ENCODE measurements at regions not wholly inside any gene's neighbourhood (a gene's known extent, or its start where the extent isn't known, plus 50 kb on each side); places are given as distances from the start of the nearest gene placed in this dataset.

- Histone ChIP-seq H3K14ac (ENCODE audit: low read length) (no peak overlapping the region), H3K27ac (ENCODE audit: low read depth, low read length) (no peak overlapping the region), H2BK5ac (ENCODE audit: low read depth, low read length, poor library complexity) (no peak overlapping the region), H3K9ac (ENCODE audit: low read length) (no peak overlapping the region), H3K9me3 (ENCODE audit: insufficient read depth, low read depth, low read length) (no peaks in the 10 kb centered on the region), H3K36me3 (ENCODE audit: control insufficient read depth in 1 of 2, insufficient read depth in 2 of 2, low read length in 2 of 2) (no peaks in the 10 kb centered on the region), H3K23ac (ENCODE audit: low read length) (no peak overlapping the region), H2BK12ac (ENCODE audit: low read length) (no peak overlapping the region), H3K4me3 (ENCODE audit: low read depth, low read length) (no peak overlapping the region), H3K4ac (ENCODE audit: low read depth, low read length) (no peak overlapping the region), H3K27me3 (ENCODE audit: insufficient read depth, low read length) (no peaks in the 10 kb centered on the region), H4K8ac (ENCODE audit: low read depth, low read length) (no peak overlapping the region), H2BK120ac (ENCODE audit: insufficient read depth, low read length, poor library complexity) (no peak overlapping the region), H4K12ac (ENCODE audit: low read depth, low read length) (no peak overlapping the region), H3K79me2 (ENCODE audit: control insufficient read depth, insufficient read depth, low read length, poor library complexity) (no peaks in the 10 kb centered on the region), H3K79me1 (ENCODE audit: low read length) (no peaks in the 10 kb centered on the region), H2AK5ac (ENCODE audit: low read length) (no peak overlapping the region), H2AFZ (ENCODE audit: insufficient read depth, low read length, poor library complexity) (no peak overlapping the region), H3K4me1 (ENCODE audit: control insufficient read depth in 1 of 2, insufficient read depth in 2 of 2, low read length in 2 of 2) (no peaks in the 10 kb centered on the region), H3K4me2 (ENCODE audit: low read length) (no peak overlapping the region), H3K18ac (ENCODE audit: low read length) (no peak overlapping the region), H4K91ac (ENCODE audit: low read depth, low read length) (no peak overlapping the region)
- no CpG with 5 or more reads among the region's 1 CpG for WGBS (ENCODE audit: extremely low coverage, insufficient coverage, insufficient read length)
- no peak for DNase-seq
Observed at GRCh38 chr2:114330594-114330993, 111.8 kb upstream of the DPP10 start.

GRCh38 chr2:114331934-114332333, 110.5 kb upstream of the DPP10 start:
- H2AK5ac ChIP-seq (ENCODE audit: low read length): no peak overlapping the region
- DNase-seq: no peak
- H3K4me1 ChIP-seq (ENCODE audit: control insufficient read depth in 1 of 2, insufficient read depth in 2 of 2, low read length in 2 of 2): no peaks in the 10 kb centered on the region
- no peak overlapping the region for H3K18ac ChIP-seq (ENCODE audit: low read length)
- H2BK5ac ChIP-seq (ENCODE audit: low read depth, low read length, poor library complexity): no peak overlapping the region
- H3K14ac ChIP-seq (ENCODE audit: low read length): no peak overlapping the region
- H3K23ac ChIP-seq (ENCODE audit: low read length): no peak overlapping the region
- no peak overlapping the region for H3K27ac ChIP-seq (ENCODE audit: low read depth, low read length)
- H3K79me1 ChIP-seq (ENCODE audit: low read length): no peaks in the 10 kb centered on the region
- no peaks in the 10 kb centered on the region for H3K79me2 ChIP-seq (ENCODE audit: control insufficient read depth, insufficient read depth, low read length, poor library complexity)
- no peaks in the 10 kb centered on the region for H3K9me3 ChIP-seq (ENCODE audit: insufficient read depth, low read depth, low read length)
- H4K91ac ChIP-seq (ENCODE audit: low read depth, low read length): no peak overlapping the region
- H3K9ac ChIP-seq (ENCODE audit: low read length): no peak overlapping the region
- no CpG with 5 or more reads among the region's 3 CpGs for WGBS (ENCODE audit: extremely low coverage, insufficient coverage, insufficient read length)
- H3K4me2 ChIP-seq (ENCODE audit: low read length): no peak overlapping the region
- H2BK12ac ChIP-seq (ENCODE audit: low read length): no peak overlapping the region
- H3K36me3 ChIP-seq (ENCODE audit: control insufficient read depth in 1 of 2, insufficient read depth in 2 of 2, low read length in 2 of 2): no peaks in the 10 kb centered on the region
- no peak overlapping the region for H3K4me3 ChIP-seq (ENCODE audit: low read depth, low read length)
- H2BK120ac ChIP-seq (ENCODE audit: insufficient read depth, low read length, poor library complexity): no peak overlapping the region
- no peak overlapping the region for H2AFZ ChIP-seq (ENCODE audit: insufficient read depth, low read length, poor library complexity)
- H3K27me3 ChIP-seq (ENCODE audit: insufficient read depth, low read length): no peaks in the 10 kb centered on the region
- no peak overlapping the region for H3K4ac ChIP-seq (ENCODE audit: low read depth, low read length)
- no peak overlapping the region for H4K8ac ChIP-seq (ENCODE audit: low read depth, low read length)
- no peak overlapping the region for H4K12ac ChIP-seq (ENCODE audit: low read depth, low read length)

- H4K12ac ChIP-seq (ENCODE audit: low read depth, low read length): no peak overlapping the region
- no peak for DNase-seq
- H3K18ac ChIP-seq (ENCODE audit: low read length): no peak overlapping the region
- no peak overlapping the region for H3K9ac ChIP-seq (ENCODE audit: low read length)
- no peaks in the 10 kb centered on the region for H3K4me1 ChIP-seq (ENCODE audit: control insufficient read depth in 1 of 2, insufficient read depth in 2 of 2, low read length in 2 of 2)
- no peak overlapping the region for H2BK120ac ChIP-seq (ENCODE audit: insufficient read depth, low read length, poor library complexity)
- H3K36me3 ChIP-seq (ENCODE audit: control insufficient read depth in 1 of 2, insufficient read depth in 2 of 2, low read length in 2 of 2): no peaks in the 10 kb centered on the region
- H3K4me2 ChIP-seq (ENCODE audit: low read length): no peak overlapping the region
- no peak overlapping the region for H3K4ac ChIP-seq (ENCODE audit: low read depth, low read length)
- H3K23ac ChIP-seq (ENCODE audit: low read length): no peak overlapping the region
- H3K27ac ChIP-seq (ENCODE audit: low read depth, low read length): no peak overlapping the region
- no peaks in the 10 kb centered on the region for H3K79me2 ChIP-seq (ENCODE audit: control insufficient read depth, insufficient read depth, low read length, poor library complexity)
- H3K79me1 ChIP-seq (ENCODE audit: low read length): no peaks in the 10 kb centered on the region
- H2AFZ ChIP-seq (ENCODE audit: insufficient read depth, low read length, poor library complexity): no peak overlapping the region
- no peak overlapping the region for H4K91ac ChIP-seq (ENCODE audit: low read depth, low read length)
- H4K8ac ChIP-seq (ENCODE audit: low read depth, low read length): no peak overlapping the region
- H3K4me3 ChIP-seq (ENCODE audit: low read depth, low read length): no peak overlapping the region
- no peak overlapping the region for H2AK5ac ChIP-seq (ENCODE audit: low read length)
- H3K14ac ChIP-seq (ENCODE audit: low read length): no peak overlapping the region
- no peaks in the 10 kb centered on the region for H3K9me3 ChIP-seq (ENCODE audit: insufficient read depth, low read depth, low read length)
- no peak overlapping the region for H2BK12ac ChIP-seq (ENCODE audit: low read length)
- no peaks in the 10 kb centered on the region for H3K27me3 ChIP-seq (ENCODE audit: insufficient read depth, low read length)
- no peak overlapping the region for H2BK5ac ChIP-seq (ENCODE audit: low read depth, low read length, poor library complexity)
Observed at GRCh38 chr2:114345246-114345645, 97.2 kb upstream of the DPP10 start.

GRCh38 chr2:114346658-114347057, 95.8 kb upstream of the DPP10 start:
- WGBS (ENCODE audit: extremely low coverage, insufficient coverage, insufficient read length): no CpG with 5 or more reads among the region's 7 CpGs
- Histone ChIP-seq H3K18ac (ENCODE audit: low read length) (no peak overlapping the region), H4K12ac (ENCODE audit: low read depth, low read length) (no peak overlapping the region)

More at GRCh38 chr2:114346658-114347057, 95.8 kb upstream of the DPP10 start:
- H3K4me2 ChIP-seq (ENCODE audit: low read length): no peak overlapping the region
- H2BK120ac ChIP-seq (ENCODE audit: insufficient read depth, low read length, poor library complexity): no peak overlapping the region
- H3K9me3 ChIP-seq (ENCODE audit: insufficient read depth, low read depth, low read length): no peaks in the 10 kb centered on the region
- no peak overlapping the region for H3K23ac ChIP-seq (ENCODE audit: low read length)
- H3K79me2 ChIP-seq (ENCODE audit: control insufficient read depth, insufficient read depth, low read length, poor library complexity): no peaks in the 10 kb centered on the region
- no peak overlapping the region for H3K4ac ChIP-seq (ENCODE audit: low read depth, low read length)
- H3K27ac ChIP-seq (ENCODE audit: low read depth, low read length): no peak overlapping the region
- no peaks in the 10 kb centered on the region for H3K4me1 ChIP-seq (ENCODE audit: control insufficient read depth in 1 of 2, insufficient read depth in 2 of 2, low read length in 2 of 2)
- H3K79me1 ChIP-seq (ENCODE audit: low read length): no peaks in the 10 kb centered on the region
- H3K4me3 ChIP-seq (ENCODE audit: low read depth, low read length): no peak overlapping the region
- H3K27me3 ChIP-seq (ENCODE audit: insufficient read depth, low read length): no peaks in the 10 kb centered on the region
- H3K36me3 ChIP-seq (ENCODE audit: control insufficient read depth in 1 of 2, insufficient read depth in 2 of 2, low read length in 2 of 2): no peaks in the 10 kb centered on the region
- no peak overlapping the region for H4K91ac ChIP-seq (ENCODE audit: low read depth, low read length)
- H2AFZ ChIP-seq (ENCODE audit: insufficient read depth, low read length, poor library complexity): no peak overlapping the region
- no peak overlapping the region for H4K8ac ChIP-seq (ENCODE audit: low read depth, low read length)
- no peak for DNase-seq
- H2AK5ac ChIP-seq (ENCODE audit: low read length): no peak overlapping the region
- H2BK5ac ChIP-seq (ENCODE audit: low read depth, low read length, poor library complexity): no peak overlapping the region
- no peak overlapping the region for H3K14ac ChIP-seq (ENCODE audit: low read length)
- no peak overlapping the region for H3K9ac ChIP-seq (ENCODE audit: low read length)
- no peak overlapping the region for H2BK12ac ChIP-seq (ENCODE audit: low read length)

Data from trophoblast cell (in vitro differentiated cells and primary cell).